K562 (cell line): ENCODE measurements at regions not wholly inside any gene's neighbourhood (a gene's known extent, or its start where the extent isn't known, plus 50 kb on each side); places are given as distances from the start of the nearest gene placed in this dataset.

ENCODE experiments used
- ATAC-seq: fragments of 200-7000 bp; cut with Tn5 transposase; 3 replicates; pipeline ENCODE4 v1.9.1; 2020; ENCODE audit warnings: moderate library complexity
- BruUV-seq: library from RNA; stranded (reverse); fragments of 400-500 nt; replicated peaks from 2 replicates; lab custom pipeline; 2021; lab: Mats Ljungman, UMichigan
- CTCF ChIA-PET: fragments of 300-600 bp; formaldehyde crosslinking; extraction: SDS; loops from one replicate; lab custom pipeline; 2021; ENCODE audit warnings: low intra/inter-chr PET ratio; lab: Yijun Ruan, JAX
- POLR2A ChIA-PET: fragments of 300-600, 350-650 bp; sonication (Branson Sonifier 250); formaldehyde crosslinking; extraction: SDS; loops from one replicate; lab custom pipeline; 2021; ENCODE audit warnings: antibody characterized with exemption, inconsistent platforms; lab: Yijun Ruan, JAX
- DNase-seq, 4 experiments: peaks; one replicate each; pipeline versions ENCODE4 v3.0.0 to v3.0.0-alpha.2; 2011 to 2018; ENCODE audit warnings: low spot score in 3 of 4, mixed read lengths in 3 of 4; ENCODE audit errors: extremely low read depth in 1 of 4
- FAIRE-seq: peaks from 2 replicates; lab custom pipeline; 2011; peaks lifted over from hg19 to GRCh38; lab: Jason Lieb, UNC
- H2AFZ ChIP-seq: 2 replicates; pipeline ENCODE4 v1.6.0; 2011; ENCODE audit warnings: low read depth, low read length, control low read depth, inconsistent platforms
- H3K27ac ChIP-seq: fragments of 200-600 bp; 3 replicates; pipeline ENCODE4 v1.8.0; 2011; ENCODE audit warnings: low read depth, mild to moderate bottlenecking, control low read depth, inconsistent platforms, low read length, moderate library complexity, mixed read lengths; ENCODE audit errors: extremely low read depth
- H3K27me3 ChIP-seq, 2 experiments: fragments of 300-600 bp in 1 of 2; 2 replicates in 1 of 2; 3 replicates in 1 of 2; pipeline versions ENCODE4 v1.6.0 to v1.8.0; 2011; ENCODE audit warnings: inconsistent platforms in 2 of 2, low read length in 2 of 2, mild to moderate bottlenecking in 1 of 2, mixed read lengths in 1 of 2, moderate library complexity in 1 of 2; ENCODE audit not compliant: control insufficient read depth in 2 of 2, insufficient read depth in 2 of 2
- H3K36me3 ChIP-seq: fragments of 300-600 bp; 3 replicates; pipeline ENCODE4 v1.8.0; 2011; ENCODE audit warnings: mild to moderate bottlenecking, low read length, inconsistent platforms; ENCODE audit not compliant: control insufficient read depth, insufficient read depth
- H3K4me1 ChIP-seq, 2 experiments: fragments of 200-600 bp in 1 of 2; replicated peaks in 1 of 2; 2 replicates in 1 of 2; 3 replicates in 1 of 2; pipeline versions ENCODE4 v1.5.1 to v1.8.0; 2011; ENCODE audit warnings: inconsistent platforms in 2 of 2, low read length in 2 of 2, mild to moderate bottlenecking in 1 of 2, mixed read lengths in 1 of 2, moderate library complexity in 1 of 2; ENCODE audit not compliant: control insufficient read depth in 2 of 2, insufficient read depth in 2 of 2
- H3K4me2 ChIP-seq: 2 replicates; pipeline ENCODE4 v1.6.1; 2011; ENCODE audit warnings: low read length, control low read depth, inconsistent platforms, mixed read lengths; ENCODE audit not compliant: insufficient read depth
- H3K4me3 ChIP-seq: fragments of 200-600 bp; sonication (generic), shearing (Covaris generic); 2 replicates; pipeline ENCODE4 v1.5.1; 2016; ENCODE audit warnings: control low read depth, inconsistent platforms
- H3K79me2 ChIP-seq: fragments of 200-600 bp; 3 replicates; pipeline ENCODE4 v1.8.0; 2011; ENCODE audit warnings: low read length, inconsistent platforms; ENCODE audit not compliant: control insufficient read depth, insufficient read depth
- H3K9ac ChIP-seq, 2 experiments: 2 replicates each; pipeline versions ENCODE4 v1.6.0 to v1.6.1; 2011; ENCODE audit warnings: low read depth in 2 of 2, low read length in 2 of 2, control low read depth in 1 of 2, inconsistent platforms in 1 of 2, mild to moderate bottlenecking in 1 of 2, mixed read lengths in 1 of 2; ENCODE audit not compliant: insufficient read depth in 1 of 2
- H3K9me1 ChIP-seq: one replicate; pipeline ENCODE4 v1.6.0; 2011; ENCODE audit warnings: inconsistent platforms, mild to moderate bottlenecking, low read length, moderate library complexity; ENCODE audit not compliant: control insufficient read depth, insufficient read depth
- H3K9me3 ChIP-seq: replicated peaks from 2 replicates; pipeline ENCODE4 v1.5.1; 2011; ENCODE audit warnings: low read depth, low read length, inconsistent platforms; ENCODE audit not compliant: control insufficient read depth, insufficient read depth
- H4K20me1 ChIP-seq: replicated peaks from 2 replicates; pipeline ENCODE4 v1.6.1; 2011; ENCODE audit warnings: low read length, inconsistent platforms, mixed read lengths; ENCODE audit not compliant: control insufficient read depth, insufficient read depth
- BCL6 ChIP-seq: fragments of 250-450 bp; sonication (Bioruptor Pico); IDR thresholded peaks from 2 replicates; pipeline ENCODE4 v1.4.0; 2020
- PPARD ChIP-seq: fragments of 250-450 bp; sonication (Bioruptor Pico); IDR thresholded peaks from 2 replicates; pipeline ENCODE4 v1.8.0; 2022; ENCODE audit warnings: inconsistent platforms, mild to moderate bottlenecking, moderate library complexity
- PYGO2 ChIP-seq: fragments of 450-650 bp; IDR thresholded peaks from 2 replicates; pipeline ENCODE4 v1.6.1; 2016; ENCODE audit warnings: mild to moderate bottlenecking, missing genetic modification characterization, moderate library complexity, missing compliant biosample characterization
- SOX6 ChIP-seq: fragments of 450-650 bp; IDR thresholded peaks from 2 replicates; pipeline ENCODE4 v1.6.1; 2014; ENCODE audit warnings: mild to moderate bottlenecking
- ZNF699 ChIP-seq: fragments of 250-450 bp; sonication (Bioruptor Pico); IDR thresholded peaks from 2 replicates; pipeline ENCODE4 v1.8.0; 2021; ENCODE audit warnings: mild to moderate bottlenecking, moderate library complexity; ENCODE audit not compliant: insufficient replicate concordance
- in situ Hi-C: fragments of 300-500 bp; cut with MboI; formaldehyde crosslinking; loops from 4 replicates; pipeline ENCODE4 v1.15.0; 2018; ENCODE audit warnings: inconsistent platforms, mixed read lengths
- intact Hi-C: fragments of 100-400 bp; cut with micrococcal nuclease; formaldehyde crosslinking; loops from 2 replicates; pipeline ENCODE4 v1.14.2; 2022

- Histone ChIP-seq H3K9ac (no peak overlapping the region), H4K20me1 (no peaks in the 10 kb centered on the region), H3K79me2 (no peaks in the 10 kb centered on the region), H3K4me3 (no peak overlapping the region), H3K9me3 (no peaks in the 10 kb centered on the region), H3K4me2 (no peak overlapping the region), H2AFZ (no peak overlapping the region), H3K27me3 (no peaks in the 10 kb centered on the region), H3K36me3 (no peaks in the 10 kb centered on the region), H3K27ac (no peak overlapping the region), H3K4me1 (no peaks in the 10 kb centered on the region), H3K9me1 (no peaks in the 10 kb centered on the region)
- no TSS peak for BruUV-seq
- TF ChIP-seq PPARD (CRISPR knock-in tag) (no peak), ZNF699 (CRISPR knock-in tag) (no peak)
- intact Hi-C loops: no loop called here
- POLR2A ChIA-PET: no interaction called here
- CTCF ChIA-PET: no interaction called here
- DNase-seq (no peak), ATAC-seq (no peak), FAIRE-seq (no peak)
- in situ Hi-C loops: no loop called here
Measured at GRCh38 chr13:72462726-72463125, 264.7 kb downstream of the MZT1 start.

- intact Hi-C loops (no loop called here), in situ Hi-C loops (no loop called here)
- Histone ChIP-seq H2AFZ (no peak overlapping the region), H3K9ac (no peak overlapping the region), H3K9me3 (no peaks in the 10 kb centered on the region), H3K36me3 (no peaks in the 10 kb centered on the region), H3K4me3 (no peak overlapping the region), H3K27me3 (no peaks in the 10 kb centered on the region), H3K4me2 (no peak overlapping the region), H3K9me1 (no peaks in the 10 kb centered on the region), H3K79me2 (no peaks in the 10 kb centered on the region), H3K4me1 (no peaks in the 10 kb centered on the region), H4K20me1 (no peaks in the 10 kb centered on the region), H3K27ac (no peak overlapping the region)
- DNase-seq (no peak), ATAC-seq (no peak), FAIRE-seq (no peak)
- TF ChIP-seq BCL6 (CRISPR knock-in tag) (no peak), PYGO2 (tag) (no peak), SOX6 (no peak)
- POLR2A ChIA-PET: no interaction called here
- no TSS peak for BruUV-seq
- CTCF ChIA-PET: no interaction called here
Measured at GRCh38 chr13:72462166-72462565, 265.3 kb downstream of the MZT1 start.
